HK-2 (cell line): ENCODE measurements at regions not wholly inside any gene's neighbourhood (a gene's known extent, or its start where the extent isn't known, plus 50 kb on each side); places are given as distances from the start of the nearest gene placed in this dataset.
"Not testable (repeated sequence)": the region's sequence is repeated elsewhere in the genome, so short reads cannot be mapped to it uniquely, and the experiment has no call there.

Source experiments
- DNase-seq: peaks from one replicate; pipeline ENCODE4 v3.0.0-alpha.2; 2018; ENCODE audit not compliant: unreplicated experiment

DNA sequence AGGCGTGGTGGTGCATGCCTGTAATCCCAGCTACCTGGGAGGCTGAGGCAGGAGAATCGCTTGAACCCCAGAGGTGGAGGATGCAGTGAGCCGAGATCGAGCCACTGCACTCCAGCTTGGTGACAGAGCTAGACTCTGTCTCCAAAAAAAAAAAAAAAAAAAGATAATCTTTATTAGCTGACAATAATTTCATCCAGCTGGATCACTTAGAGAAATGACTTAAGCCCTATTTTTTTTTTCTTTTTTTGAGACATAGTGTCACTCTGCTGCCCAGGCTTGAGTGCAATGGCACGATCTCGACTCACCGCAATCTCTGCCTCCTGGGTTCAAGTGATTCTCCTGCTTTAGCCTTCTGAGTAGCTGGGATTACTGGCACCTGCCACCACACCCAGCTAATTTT lies 51.6 kb upstream of the MAP4K4 start:
- DNase-seq: not testable (repeated sequence)

DNA sequence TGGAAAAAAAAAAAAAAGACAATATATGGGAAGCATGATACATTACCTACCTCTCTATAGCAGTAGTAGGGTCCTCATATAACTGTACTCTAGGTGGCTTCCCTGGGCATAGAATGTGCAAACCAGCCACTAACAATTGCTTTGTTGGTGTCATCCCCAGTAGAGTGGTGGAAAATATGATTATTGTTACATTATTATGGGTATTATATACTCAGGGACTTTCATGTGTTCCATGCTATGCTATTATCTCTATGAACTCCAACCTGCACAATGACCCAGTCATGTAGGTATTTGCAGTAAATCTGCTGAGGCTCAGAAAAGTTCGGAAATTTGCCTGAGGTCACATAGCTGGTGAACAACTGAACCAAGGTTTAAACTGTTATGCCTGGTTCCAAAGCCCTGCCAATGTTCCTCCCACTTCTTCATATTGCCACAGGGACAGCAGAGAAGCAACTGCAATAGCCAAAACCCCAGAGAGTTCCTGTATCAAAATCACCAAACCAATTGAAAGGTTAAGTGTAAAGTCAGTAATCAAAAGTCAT lies 52.6 kb upstream of the MAP4K4 start:
- DNase-seq: no peak

DNA sequence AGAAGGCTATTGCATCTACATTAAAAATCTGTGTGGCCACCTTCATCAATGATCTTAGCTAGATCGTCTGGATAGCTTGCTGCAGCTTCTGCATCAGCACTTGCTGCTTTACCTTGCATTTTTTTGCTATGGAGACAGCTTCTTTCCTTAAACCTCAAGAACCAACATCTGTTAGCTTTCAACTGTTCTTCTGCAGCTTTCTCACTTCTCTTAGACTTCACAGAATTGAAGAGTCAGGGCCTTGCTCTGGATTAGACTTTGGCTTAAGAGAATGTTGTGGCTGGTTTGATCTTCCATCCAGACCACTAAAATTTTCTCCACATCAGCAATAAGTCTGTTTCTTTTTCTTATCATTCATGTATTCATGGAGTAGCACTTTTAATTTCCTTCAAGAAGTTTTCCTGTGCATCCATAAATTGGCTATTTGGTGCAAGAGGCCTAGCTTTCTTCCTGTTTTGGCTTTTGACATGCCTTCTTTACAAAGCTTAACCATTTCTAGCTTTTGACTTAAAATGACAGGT lies 54.4 kb upstream of the MAP4K4 start:
- no peak for DNase-seq

DNA sequence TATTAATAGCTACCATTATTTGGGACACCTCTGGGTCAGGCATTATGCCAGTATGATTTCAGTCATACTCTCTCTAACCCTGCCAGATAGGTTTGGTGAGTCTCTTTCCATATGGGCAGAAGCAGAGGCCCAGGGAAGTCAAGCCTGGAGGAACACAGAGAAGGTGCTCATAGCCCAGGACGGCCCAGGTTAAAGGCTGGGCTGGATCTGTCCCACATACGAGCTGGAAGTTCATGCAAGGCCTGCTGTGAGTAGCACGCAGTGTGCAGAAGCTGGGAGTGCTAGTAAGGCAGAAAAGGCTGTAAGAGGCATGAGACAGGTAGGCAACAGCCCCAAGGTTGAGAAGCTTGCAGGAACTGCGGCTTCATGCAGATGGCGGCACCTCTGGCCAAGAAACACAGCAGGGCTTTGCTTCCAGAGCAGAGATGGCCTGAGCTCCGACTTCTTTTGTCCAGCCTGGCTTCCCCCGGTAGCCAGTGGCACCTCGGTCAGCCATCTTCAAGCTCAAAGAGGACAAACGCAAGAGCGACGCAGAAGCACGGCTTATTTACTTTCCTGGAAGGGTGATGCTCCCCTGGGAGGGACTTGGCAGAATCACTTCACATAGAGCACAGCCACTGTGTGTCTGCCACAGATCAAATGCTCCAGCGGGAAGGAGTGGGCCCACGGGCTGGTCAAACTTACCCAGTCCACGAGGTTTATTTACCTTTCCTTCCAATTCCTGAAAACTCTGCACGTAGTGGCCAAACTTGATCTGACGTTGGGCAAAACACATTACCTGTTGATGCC lies 58.5 kb upstream of the MAP4K4 start:
- DNase-seq: no peak

DNA sequence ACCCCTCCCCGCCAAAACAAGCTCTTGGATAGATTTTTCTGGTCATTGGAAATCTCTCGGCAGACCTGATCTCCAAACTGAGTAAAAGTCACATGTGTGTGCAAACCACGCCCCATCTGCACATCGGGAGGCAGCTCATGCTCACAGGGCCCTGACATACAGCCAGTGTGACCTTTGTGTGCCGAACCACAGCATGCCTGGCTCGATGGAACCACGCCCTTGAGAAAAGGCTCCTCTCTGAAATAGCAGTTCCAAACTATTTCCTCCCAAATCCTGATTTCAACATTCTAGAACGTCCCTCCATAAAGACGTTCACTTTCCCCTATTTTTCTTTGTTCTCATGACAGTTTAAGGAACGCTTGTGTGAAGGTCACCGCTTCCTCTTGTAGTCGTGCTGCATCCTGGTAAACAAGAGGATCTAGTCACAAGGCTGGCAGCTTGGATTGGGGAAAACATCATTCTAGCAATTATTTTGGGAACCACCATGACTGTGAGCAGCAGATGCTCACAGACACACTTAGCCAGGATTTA lies 59.3 kb upstream of the MAP4K4 start:
- no peak for DNase-seq

DNA sequence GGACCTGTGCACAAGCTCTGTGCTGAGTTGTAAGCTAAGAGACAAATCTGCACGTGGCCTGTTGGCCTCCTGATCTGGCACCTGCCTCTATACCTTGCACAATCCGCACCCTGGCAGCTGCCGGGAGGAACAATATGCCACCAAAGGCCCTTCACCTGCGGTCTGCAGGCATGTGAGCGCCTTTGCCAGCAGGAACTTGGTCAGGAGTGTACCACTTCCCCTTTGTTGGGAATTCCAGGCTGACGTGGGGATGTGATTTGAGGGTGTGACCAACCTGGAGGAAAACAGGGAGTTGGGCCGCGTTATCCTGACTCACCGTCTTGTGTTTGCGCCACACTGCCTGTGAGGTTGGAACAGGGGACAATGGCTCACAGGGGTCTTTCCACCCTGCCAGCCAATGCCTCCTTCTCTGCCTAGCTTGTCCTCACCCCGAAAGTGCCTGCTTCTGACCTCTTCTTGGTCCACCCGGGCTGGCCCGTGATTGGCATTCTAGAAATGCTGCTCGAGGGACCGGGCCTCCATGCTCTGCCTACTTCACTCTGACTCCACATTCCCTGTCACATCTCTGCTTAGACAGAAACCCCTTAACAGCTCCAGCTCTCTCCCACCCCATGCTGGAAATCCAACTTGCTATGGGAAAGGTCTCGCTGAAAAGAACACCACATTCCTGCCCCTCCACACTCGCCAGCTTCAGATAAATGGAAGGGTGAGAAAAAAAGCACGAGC lies 67.1 kb upstream of the MAP4K4 start:
- DNase-seq: no peak

DNA sequence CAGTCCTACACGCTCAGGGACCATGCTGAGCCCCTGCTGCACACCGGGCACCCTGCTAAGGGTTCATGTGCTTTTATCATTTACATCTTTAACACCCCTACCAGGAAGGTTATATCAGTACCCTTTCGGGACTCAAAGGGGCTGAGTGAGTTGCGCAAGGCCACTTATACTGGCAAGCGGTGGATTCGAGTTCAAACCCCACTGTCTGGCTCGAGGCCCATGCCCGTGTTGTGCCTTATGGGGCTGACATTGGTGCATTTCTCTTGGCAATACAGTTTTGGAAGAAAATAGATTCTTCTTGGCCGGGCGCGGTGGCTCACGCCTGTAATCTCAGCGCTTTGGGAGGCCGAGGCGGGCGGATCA lies 69.5 kb upstream of the MAP4K4 start:
- no peak for DNase-seq

DNA sequence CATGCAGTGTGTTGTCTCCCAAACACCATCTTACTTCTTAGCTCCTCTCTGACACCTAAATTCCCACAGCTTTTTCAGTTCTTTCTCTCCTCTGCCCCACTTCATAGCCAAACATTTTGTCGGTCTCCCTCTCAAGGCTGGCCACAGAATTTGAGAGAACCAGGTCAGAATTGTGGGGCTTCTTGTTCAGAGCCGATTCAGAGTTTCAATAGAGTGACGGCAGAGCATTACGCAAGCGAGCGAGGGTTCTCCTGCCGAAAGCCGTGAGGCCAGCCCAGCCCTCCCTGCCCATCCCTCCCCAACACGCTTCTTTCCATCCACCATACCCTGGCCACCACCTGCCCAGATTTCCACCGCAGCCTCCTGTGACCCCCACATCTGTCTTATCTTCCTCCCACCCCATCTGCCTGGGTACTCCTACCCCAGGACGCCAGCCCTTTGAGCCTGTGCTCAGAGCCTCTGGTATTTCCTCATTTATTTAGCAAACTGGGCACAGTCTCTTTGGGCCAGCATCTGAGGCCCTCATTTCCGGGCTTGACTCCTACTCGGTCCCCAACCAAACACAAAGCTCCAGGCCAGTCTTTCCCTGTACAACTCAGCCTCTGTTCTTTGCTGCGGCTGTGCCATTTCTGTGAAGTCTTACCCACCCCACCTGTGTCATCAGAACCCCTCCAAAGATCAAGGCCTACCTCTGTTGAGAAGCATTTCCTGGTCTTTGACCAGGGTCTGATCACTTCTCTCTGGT lies 70.0 kb upstream of the MAP4K4 start:
- no peak for DNase-seq

DNA sequence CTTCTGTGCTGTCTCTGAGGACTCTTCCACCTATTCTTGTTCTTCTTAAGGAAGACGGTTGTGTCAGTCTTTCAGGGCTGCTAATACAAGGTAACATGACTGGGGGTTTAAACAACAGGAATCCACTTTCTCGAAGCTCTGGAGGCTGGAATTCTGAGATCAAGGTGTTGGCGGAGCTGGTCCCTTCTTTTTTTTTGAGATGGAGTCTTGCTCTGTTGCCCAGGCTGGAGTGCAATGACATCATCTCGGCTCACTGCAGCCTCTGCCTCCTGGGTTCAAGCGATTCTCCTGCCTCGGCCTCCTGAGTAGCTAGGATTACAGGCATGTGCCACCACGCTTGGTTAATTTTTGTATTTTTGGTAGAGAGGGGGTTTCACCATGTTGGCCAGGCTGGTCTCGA lies 71.7 kb upstream of the MAP4K4 start:
- not testable (repeated sequence) for DNase-seq

DNA sequence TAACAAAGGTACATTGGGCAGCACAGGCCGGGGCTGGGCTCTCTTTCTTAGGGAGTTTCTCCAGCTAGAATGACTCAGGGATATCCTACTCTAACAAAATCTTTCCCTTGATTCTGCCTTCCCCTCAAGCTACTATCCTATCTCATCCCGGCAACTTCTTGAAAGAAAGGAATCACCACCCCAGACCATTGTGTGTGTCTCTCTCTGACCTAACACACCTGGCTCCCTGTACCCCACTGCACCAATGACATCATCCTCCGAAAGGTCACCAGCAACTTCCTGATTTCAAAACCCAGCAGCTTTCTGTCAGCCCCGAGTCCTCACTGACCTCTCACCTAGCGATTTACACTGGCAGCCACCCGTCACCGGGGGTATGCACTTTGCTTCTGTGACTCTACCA lies 72.1 kb upstream of the MAP4K4 start:
- DNase-seq: no peak

DNA sequence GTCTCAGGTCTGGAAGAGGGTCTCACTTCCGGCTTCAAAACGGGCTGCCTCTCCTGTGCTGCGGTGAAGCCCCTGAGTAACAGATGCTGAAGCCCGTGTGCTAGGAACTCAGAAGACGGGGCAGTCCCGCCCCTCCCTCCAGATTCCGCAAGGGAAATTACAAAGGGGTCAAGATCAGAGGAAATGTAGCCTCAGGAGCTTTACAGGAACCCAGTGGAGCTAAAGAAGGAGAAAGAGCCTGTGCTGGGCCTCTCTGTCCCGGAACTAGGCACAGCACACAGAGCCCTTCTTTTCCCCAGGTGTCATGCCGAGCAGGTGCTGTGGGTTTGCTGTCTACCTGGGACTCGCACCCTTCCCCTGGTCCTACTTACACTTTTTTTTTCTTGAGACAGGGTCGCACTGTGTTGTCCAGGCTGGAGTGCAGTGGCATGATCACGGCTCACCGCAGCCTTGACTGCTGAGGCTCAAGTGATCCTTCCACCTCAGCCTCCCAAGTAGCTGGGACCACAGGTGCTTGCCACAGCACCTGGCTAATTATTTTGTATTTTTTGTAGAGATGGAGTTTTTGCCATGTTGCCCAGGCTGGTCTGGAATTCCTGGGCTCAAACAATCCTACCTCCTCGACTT lies 72.7 kb upstream of the MAP4K4 start:
- DNase-seq: no peak

DNA sequence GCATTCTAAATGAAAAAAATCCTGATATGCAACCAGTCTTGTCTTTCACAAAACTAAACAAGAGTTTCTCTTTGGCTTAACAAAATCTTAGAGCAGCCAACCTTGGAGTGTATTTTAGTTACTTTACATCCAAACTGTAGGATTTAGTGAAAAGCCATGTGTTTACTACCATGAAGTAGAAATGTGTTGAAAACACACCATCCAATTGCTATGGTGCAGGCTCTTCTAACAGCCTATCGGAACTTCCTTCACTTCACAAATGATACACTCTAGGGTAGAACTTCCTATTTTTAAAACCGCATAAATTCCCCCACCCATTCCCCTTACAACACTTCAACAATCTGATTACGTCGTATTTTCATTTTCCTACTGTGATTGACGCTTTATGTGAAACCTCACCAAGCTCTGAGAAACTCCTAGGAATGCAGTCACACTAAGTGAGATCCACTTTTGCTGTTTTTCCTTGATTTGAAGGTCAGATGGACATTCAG lies 74.4 kb upstream of the MAP4K4 start:
- DNase-seq: no peak

DNA sequence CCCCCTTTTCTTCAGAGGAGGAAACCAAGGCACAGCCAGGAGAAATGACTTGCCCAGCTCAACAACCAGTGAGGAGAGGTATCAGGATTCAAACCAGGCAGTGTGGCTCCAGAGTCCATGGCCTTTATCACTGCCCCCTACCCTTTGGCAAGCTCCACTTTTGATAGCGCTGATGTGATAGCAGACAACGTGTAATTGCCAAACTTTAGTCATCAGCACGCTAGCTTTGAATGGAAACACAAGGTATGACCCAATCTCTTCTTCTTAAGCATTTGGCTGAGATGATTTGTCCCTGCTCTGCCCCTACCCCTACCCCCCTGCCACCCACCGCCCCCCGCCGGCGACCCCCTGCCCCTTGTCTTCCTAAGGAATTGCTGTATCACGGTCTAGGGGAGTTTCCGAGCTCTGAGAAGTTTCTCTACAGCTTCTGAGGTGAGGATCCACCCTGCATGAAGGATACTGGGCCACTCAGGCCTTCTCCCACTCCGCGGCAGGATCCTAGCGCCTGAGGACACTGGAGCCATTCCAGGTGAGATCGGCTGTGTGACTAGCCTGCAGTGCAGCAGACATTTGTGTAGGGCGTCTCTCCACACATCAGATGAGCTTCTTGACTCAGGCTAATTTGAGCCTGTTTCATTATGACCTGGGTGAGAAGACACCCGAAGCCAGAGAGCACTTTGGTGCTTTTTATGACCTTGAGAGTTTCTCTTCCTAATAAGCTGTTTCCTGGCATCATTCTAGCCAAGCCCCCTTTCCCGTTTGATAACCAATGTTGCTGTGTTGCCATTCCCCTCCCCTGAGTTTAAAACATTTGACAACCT lies 75.1 kb upstream of the MAP4K4 start:
- no peak for DNase-seq

DNA sequence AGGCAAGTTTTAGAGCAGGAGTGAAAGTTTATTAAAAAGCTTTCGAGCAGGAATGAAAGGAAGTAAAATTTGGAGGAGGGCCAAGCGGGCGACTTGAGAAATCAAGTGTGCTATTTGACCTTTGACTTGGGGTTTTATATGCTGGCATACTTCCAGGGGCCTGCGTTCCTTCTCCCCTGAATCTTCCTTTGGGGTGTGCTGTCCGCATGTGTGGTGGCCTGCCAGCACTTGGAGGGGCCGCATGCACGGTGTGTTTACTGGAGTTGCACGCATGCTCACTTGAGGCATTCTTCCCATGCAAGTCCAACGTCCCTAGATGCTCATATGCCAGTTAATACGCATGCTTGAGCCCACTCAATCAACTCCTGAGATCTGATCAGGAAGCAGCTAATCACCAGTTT lies 78.3 kb upstream of the MAP4K4 start:
- no peak for DNase-seq

DNA sequence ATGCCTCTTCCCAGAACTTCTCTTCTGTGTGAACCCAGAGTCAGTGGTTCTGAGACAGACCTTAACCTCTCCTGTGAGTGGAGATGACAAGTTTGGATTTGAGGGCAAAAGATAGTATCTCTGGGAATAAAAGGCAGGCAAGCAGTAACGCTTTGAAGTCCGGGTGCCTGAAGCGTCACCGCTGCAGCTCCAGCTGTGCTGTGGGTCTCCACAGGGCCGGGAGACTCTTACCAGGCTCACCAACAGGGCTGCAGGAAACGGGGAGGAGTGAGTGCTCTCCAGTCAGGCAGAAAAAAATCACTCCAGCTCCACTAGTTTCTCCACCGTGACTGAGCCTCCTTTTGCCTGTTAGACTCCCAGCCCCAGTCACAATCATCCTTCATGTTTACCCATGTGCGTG lies 79.7 kb upstream of the MAP4K4 start:
- no peak for DNase-seq

DNA sequence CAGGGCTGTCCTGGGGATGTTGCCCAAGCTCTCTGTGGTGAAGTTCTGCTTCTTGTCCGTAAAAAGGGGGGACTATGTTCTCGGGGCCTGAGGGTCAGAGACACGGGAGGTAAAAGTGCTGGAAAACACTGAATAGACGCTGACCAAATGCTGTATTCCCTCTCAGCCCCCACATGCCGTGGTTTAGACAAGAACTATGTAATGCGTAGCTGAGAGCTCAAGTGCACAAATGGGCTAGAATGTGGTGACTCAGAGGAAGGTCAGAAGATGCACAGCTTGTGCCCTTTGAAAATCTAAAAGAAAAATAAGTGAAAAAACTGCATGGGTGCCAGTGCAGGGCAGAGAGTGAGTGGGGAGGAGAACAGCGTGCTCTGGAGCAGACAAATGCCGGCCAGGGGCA lies 80.3 kb upstream of the MAP4K4 start:
- peak; percentile 15 for DNase-seq

DNA sequence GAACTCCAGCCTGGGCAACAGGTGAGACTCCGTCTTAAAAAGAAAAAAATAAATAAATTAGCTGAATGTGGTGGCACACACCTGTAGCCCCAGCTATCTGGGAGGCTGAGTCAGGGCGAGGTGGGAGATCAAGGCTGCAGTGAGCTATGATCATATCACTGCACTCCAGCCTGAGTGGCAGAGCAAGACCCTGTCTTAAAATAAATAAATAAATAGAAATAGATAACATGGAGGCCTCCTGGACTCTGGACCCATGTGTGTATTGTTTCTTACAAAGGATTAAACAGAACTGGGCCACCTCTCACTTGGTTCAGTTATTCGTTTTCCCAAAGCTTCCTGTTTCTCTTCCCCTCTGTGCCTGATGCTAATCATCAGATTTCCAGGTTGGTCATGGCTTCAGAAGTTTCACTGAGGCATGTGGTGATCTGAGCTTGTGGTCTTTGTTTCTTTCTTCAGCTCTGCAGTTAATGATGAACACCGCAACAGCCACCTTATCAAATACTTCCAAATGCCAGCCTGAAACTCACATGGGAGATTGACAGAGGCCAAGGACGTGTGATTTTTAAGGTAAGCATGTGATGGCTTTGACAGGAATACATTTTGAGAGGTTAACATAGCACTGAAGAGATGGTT lies 83.3 kb upstream of the MAP4K4 start:
- no peak for DNase-seq

DNA sequence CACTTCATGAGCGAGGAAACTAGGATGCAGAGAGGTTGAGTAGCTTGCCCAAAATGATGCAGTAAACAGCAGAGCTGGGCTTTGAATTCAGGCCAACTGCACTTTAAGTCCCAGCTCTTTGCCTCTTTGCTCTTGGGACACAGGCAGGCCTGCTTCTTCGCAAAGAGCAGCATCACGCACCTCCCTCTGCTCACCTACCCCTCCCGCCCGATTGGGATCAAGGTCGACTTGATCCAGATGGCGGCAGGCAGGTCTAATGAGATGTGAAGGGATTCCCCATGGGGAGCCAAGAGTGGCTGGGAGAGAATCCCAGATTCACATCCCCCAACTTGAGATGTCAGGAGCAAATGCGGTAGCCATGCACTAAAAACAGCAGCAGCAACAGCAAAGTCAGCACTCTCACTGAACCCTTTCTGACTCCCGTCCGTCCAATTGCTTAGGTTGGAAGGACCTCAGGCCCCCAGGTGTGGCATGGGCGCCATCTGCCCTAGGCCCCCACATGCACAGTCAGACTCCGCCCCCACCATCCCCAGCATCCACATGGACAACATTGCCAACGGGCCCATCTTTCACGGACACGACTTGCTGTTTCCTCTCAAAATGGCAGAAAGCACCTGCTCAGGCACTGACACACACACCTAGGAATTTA lies 84.3 kb upstream of the MAP4K4 start:
- DNase-seq: no peak

DNA sequence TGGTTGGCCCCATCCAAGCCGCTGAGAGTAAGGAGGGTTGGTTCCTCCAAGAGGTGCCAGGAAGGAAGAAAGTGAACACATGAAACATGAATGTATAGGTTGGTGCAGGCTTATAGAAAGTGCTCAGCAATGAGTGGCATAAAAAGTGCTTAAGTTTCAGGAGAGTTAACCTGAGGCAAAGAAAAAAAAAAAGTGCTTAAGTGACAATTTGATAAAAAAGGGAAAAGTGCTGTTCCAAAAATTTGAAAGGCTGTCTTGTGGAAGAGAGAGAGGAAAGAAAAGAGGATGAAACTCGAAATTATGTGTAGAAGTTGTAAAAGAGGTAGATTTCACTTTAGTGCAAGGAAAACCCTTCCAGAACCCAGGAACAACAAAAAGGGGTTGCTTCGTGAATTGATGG lies 85.5 kb upstream of the MAP4K4 start:
- no peak for DNase-seq
